ENCODE measurements at regions not wholly inside any gene's neighbourhood (a gene's known extent, or its start where the extent isn't known, plus 50 kb on each side); places are given as distances from the start of the nearest gene placed in this dataset.

DNA sequence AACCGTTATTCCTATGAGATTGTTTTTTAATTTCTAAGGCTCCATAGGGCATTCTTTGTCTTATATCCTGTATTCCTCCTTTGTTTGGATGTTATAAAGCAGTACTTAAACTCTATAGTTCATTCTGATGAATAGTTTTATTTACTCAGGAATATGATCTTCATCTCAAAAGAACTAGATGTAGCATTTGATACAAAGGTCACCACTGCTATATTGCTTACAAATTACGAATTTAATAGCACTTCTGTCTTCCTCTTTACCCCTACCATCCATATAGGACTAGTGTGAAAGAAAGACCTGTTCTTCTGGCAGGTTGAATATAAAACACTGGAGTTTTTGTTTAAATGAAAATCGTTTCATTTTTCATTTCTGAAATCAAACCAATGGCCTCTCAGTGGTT, 468.1 kb upstream of the CXADR start:
- H3K36me3 Mint-ChIP-seq (ENCODE audit: low read depth) = peaks cover 19% of the 10 kb centered on the region
- no peak overlapping the region for H3K27ac ChIP-seq (ENCODE audit: low read depth)
- no peak overlapping the region for H3K27ac Mint-ChIP-seq

More for the DNA sequence above, 468.1 kb upstream of the CXADR start:
- no peak overlapping the region for H3K4me3 Mint-ChIP-seq
- Histone ChIP-seq H2AFZ (no peak overlapping the region), H3K4me2 (no peak overlapping the region), H3K4me3 (no peak overlapping the region), H3K27me3 (ENCODE audit: insufficient read depth) (no peaks in the 10 kb centered on the region), H3K36me3 (ENCODE audit: insufficient read depth) (0 out of 2 replicates have a peak, but pooled peaks cover 3% of the 10 kb centered on the region), H3K79me2 (replicated peaks; ENCODE audit: insufficient read depth) (no peaks in the 10 kb centered on the region), H4K20me1 (replicated peaks; ENCODE audit: insufficient read depth) (no peaks in the 10 kb centered on the region), H3K9me2 (ENCODE audit: insufficient read depth) (peaks cover 14% of the 10 kb centered on the region; the same call in 1 of the 2 replicates), H3F3A (replicated peaks; ENCODE audit: low read depth) (no peaks in the 10 kb centered on the region), H3K4me1 (ENCODE audit: insufficient read depth) (no peaks in the 10 kb centered on the region)
- no peak for DNase-seq (ENCODE audit: low spot score)
- TF ChIP-seq CREB1 (CRISPR knock-in tag; IDR thresholded peaks at IDR 0.05; ENCODE audit: low read depth) = no peak
- TF ChIP-seq, protein P1, sequence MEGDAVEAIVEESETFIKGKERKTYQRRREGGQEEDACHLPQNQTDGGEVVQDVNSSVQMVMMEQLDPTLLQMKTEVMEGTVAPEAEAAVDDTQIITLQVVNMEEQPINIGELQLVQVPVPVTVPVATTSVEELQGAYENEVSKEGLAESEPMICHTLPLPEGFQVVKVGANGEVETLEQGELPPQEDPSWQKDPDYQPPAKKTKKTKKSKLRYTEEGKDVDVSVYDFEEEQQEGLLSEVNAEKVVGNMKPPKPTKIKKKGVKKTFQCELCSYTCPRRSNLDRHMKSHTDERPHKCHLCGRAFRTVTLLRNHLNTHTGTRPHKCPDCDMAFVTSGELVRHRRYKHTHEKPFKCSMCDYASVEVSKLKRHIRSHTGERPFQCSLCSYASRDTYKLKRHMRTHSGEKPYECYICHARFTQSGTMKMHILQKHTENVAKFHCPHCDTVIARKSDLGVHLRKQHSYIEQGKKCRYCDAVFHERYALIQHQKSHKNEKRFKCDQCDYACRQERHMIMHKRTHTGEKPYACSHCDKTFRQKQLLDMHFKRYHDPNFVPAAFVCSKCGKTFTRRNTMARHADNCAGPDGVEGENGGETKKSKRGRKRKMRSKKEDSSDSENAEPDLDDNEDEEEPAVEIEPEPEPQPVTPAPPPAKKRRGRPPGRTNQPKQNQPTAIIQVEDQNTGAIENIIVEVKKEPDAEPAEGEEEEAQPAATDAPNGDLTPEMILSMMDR (conservative IDR thresholded peaks at IDR 0.05; ENCODE audit: low read depth in 2 of 2) = no peak
- no peak for TF ChIP-seq ZNF462 (CRISPR knock-in tag; IDR thresholded peaks at IDR 0.05)
- TF ChIP-seq ZNF331 (CRISPR knock-in tag; IDR thresholded peaks at IDR 0.05; ENCODE audit: low read depth) = no peak
- no peaks in the 10 kb centered on the region for H3K27me3 Mint-ChIP-seq (ENCODE audit: insufficient read depth, low read depth, poor library complexity)
- ATAC-seq = no peak
- peaks cover 28% of the 10 kb centered on the region for H3K9me3 Mint-ChIP-seq
- no peaks in the 10 kb centered on the region for H3K4me1 Mint-ChIP-seq

All from GM23338 (cell line).